Fibroblast of lung (primary cell): ENCODE measurements at regions not wholly inside any gene's neighbourhood (a gene's known extent, or its start where the extent isn't known, plus 50 kb on each side); places are given as distances from the start of the nearest gene placed in this dataset.

Experiments used
- DNase-seq, 2 donors: peaks; one replicate each; pipeline versions ENCODE4 v3.0.0 to v3.0.0-alpha.2; 2010; ENCODE audit warnings: low read depth in 2 of 2
- H2AFZ ChIP-seq: 2 replicates; pipeline ENCODE4 v1.5.1; 2012; ENCODE audit warnings: low read length, control low read depth, inconsistent platforms
- H3K27ac ChIP-seq: 2 replicates; pipeline ENCODE4 v1.5.1; 2011; ENCODE audit warnings: low read length, control low read depth; ENCODE audit not compliant: insufficient read depth
- H3K27me3 ChIP-seq: 2 replicates; pipeline ENCODE4 v1.5.1; 2011; ENCODE audit warnings: mild to moderate bottlenecking, low read length; ENCODE audit not compliant: control insufficient read depth, insufficient read depth
- H3K36me3 ChIP-seq: 2 replicates; pipeline ENCODE4 v1.5.1; 2011; ENCODE audit warnings: low read length; ENCODE audit not compliant: control insufficient read depth, insufficient read depth
- H3K4me1 ChIP-seq: 2 replicates; pipeline ENCODE4 v1.5.1; 2011; ENCODE audit warnings: low read length; ENCODE audit not compliant: control insufficient read depth, insufficient read depth; ENCODE audit errors: extremely low read depth
- H3K4me2 ChIP-seq: 2 replicates; pipeline ENCODE4 v1.5.1; 2011; ENCODE audit warnings: low read length, control low read depth; ENCODE audit not compliant: insufficient read depth; ENCODE audit errors: extremely low read depth
- H3K4me3 ChIP-seq, 4 experiments: fragments of 200-600 bp in 1 of 4; sonication (generic) in 1 of 4; replicated peaks in 1 of 4; 2 replicates each; pipeline ENCODE4 v1.5.1; 2011 to 2016; ENCODE audit warnings: low read length in 4 of 4, low read depth in 3 of 4, mild to moderate bottlenecking in 3 of 4, control low read depth in 2 of 4, inconsistent platforms in 1 of 4, mixed read lengths in 1 of 4; ENCODE audit not compliant: insufficient read depth in 1 of 4; ENCODE audit errors: control extremely low read depth in 1 of 4
- H3K79me2 ChIP-seq: 2 replicates; pipeline ENCODE4 v1.5.1; 2012; ENCODE audit warnings: mild to moderate bottlenecking, low read length, inconsistent platforms; ENCODE audit not compliant: control insufficient read depth, insufficient read depth
- H3K9ac ChIP-seq: 2 replicates; pipeline ENCODE4 v1.5.1; 2011; ENCODE audit warnings: mild to moderate bottlenecking, low read length, control low read depth; ENCODE audit not compliant: insufficient read depth
- H3K9me3 ChIP-seq: 2 replicates; pipeline ENCODE4 v1.5.1; 2012; ENCODE audit warnings: low read depth, low read length; ENCODE audit not compliant: control insufficient read depth, insufficient read depth
- H4K20me1 ChIP-seq: 2 replicates; pipeline ENCODE4 v1.5.1; 2011; ENCODE audit warnings: low read length; ENCODE audit not compliant: control insufficient read depth, insufficient read depth; ENCODE audit errors: extremely low read depth
- CTCF ChIP-seq, 2 donors: IDR thresholded peaks in 1 of 2; conservative IDR thresholded peaks in 1 of 2; 1 replicate in 1 of 2; 2 replicates in 1 of 2; pipeline ENCODE4 v1.5.1; 2011 to 2012; ENCODE audit warnings: low read length in 2 of 2, control low read depth in 1 of 2, inconsistent platforms in 1 of 2, low read depth in 1 of 2, mild to moderate bottlenecking in 1 of 2
- EZH2 ChIP-seq: IDR thresholded peaks from 2 replicates; pipeline ENCODE4 v1.5.1; 2012; ENCODE audit warnings: low read length, control low read depth, mild to moderate bottlenecking; ENCODE audit errors: missing control alignments

- Histone ChIP-seq H3K4me1 (no peaks in the 10 kb centered on the region), H3K79me2 (no peaks in the 10 kb centered on the region), H3K27ac (no peak overlapping the region), H2AFZ (no peak overlapping the region), H3K9me3 (no peaks in the 10 kb centered on the region), H3K4me3 (no peak overlapping the region), H4K20me1 (no peaks in the 10 kb centered on the region), H3K36me3 (no peaks in the 10 kb centered on the region), H3K9ac (no peak overlapping the region), H3K27me3 (no peaks in the 10 kb centered on the region), H3K4me2 (no peak overlapping the region)
- TF ChIP-seq CTCF (conservative IDR thresholded peaks at IDR 0.05 in 1 of 2, IDR thresholded peaks at IDR 0.05 in 1 of 2; ENCODE audit: low read depth in 1 of 2, low read length in 2 of 2): no peak
- TF ChIP-seq EZH2: no peak
- DNase-seq: no peak
These were observed 199.5 kb upstream of the IGFBP7 start for GRCh38 chr4:57309658-57310057.

GRCh38 chr4:57308301-57308700 is 198.1 kb upstream of the IGFBP7 start:
- no peaks in the 10 kb centered on the region for H3K4me1 ChIP-seq
- no peak overlapping the region for H3K27ac ChIP-seq
- no peaks in the 10 kb centered on the region for H4K20me1 ChIP-seq
- TF ChIP-seq EZH2 (no peak), CTCF (conservative IDR thresholded peaks at IDR 0.05 in 1 of 2, IDR thresholded peaks at IDR 0.05 in 1 of 2; ENCODE audit: low read depth in 1 of 2, low read length in 2 of 2) (no peak)
- no peak for DNase-seq
- no peaks in the 10 kb centered on the region for H3K9me3 ChIP-seq
- H3K9ac ChIP-seq: no peak overlapping the region
- no peak overlapping the region for H3K4me3 ChIP-seq
- H3K36me3 ChIP-seq: no peaks in the 10 kb centered on the region
- H2AFZ ChIP-seq: no peak overlapping the region
- H3K79me2 ChIP-seq: no peaks in the 10 kb centered on the region
- H3K4me2 ChIP-seq: no peak overlapping the region
- H3K27me3 ChIP-seq: no peaks in the 10 kb centered on the region

- no peaks in the 10 kb centered on the region for H3K36me3 ChIP-seq
- no peak for DNase-seq
These were observed 195.7 kb upstream of the IGFBP7 start for GRCh38 chr4:57305836-57306235.

More at GRCh38 chr4:57305836-57306235, 195.7 kb upstream of the IGFBP7 start:
- Histone ChIP-seq H4K20me1 (no peaks in the 10 kb centered on the region), H3K4me1 (no peaks in the 10 kb centered on the region), H3K9ac (no peak overlapping the region), H3K4me2 (no peak overlapping the region), H3K27me3 (no peaks in the 10 kb centered on the region), H3K27ac (no peak overlapping the region), H3K9me3 (no peaks in the 10 kb centered on the region), H3K79me2 (no peaks in the 10 kb centered on the region), H3K4me3 (no peak overlapping the region), H2AFZ (no peak overlapping the region)
- no peak for TF ChIP-seq CTCF (conservative IDR thresholded peaks at IDR 0.05 in 1 of 2, IDR thresholded peaks at IDR 0.05 in 1 of 2; ENCODE audit: low read depth in 1 of 2, low read length in 2 of 2)
- TF ChIP-seq EZH2: no peak
